Posterior vena cava (tissue), 2 donors: ENCODE measurements at regions not wholly inside any gene's neighbourhood (a gene's known extent, or its start where the extent isn't known, plus 50 kb on each side); places are given as distances from the start of the nearest gene placed in this dataset.

Experiments used
- DNase-seq: peaks from one replicate; pipeline ENCODE4 v3.0.0-alpha.2; 2020; ENCODE audit warnings: low spot score
- intact Hi-C, 2 donors: fragments of 100-400 bp; cut with DNase I; formaldehyde crosslinking; loops; one replicate each; pipeline versions ENCODE4 v1.14.1 to v1.14.2; 2022 to 2023
- microRNA-seq, 2 donors: library from miRNA; unstranded; fragments of <30 nt; microRNA quantifications; one replicate each; pipeline ENCODE4 v1.2.0, GENCODE V29; 2020 to 2021; ENCODE audit warnings: borderline microRNAs expressed in 2 of 2
- donor health status: DM: yes; HTN: yes; CAD: no.
- donor health status: DM: yes; HTN: yes; CAD: no.

DNA sequence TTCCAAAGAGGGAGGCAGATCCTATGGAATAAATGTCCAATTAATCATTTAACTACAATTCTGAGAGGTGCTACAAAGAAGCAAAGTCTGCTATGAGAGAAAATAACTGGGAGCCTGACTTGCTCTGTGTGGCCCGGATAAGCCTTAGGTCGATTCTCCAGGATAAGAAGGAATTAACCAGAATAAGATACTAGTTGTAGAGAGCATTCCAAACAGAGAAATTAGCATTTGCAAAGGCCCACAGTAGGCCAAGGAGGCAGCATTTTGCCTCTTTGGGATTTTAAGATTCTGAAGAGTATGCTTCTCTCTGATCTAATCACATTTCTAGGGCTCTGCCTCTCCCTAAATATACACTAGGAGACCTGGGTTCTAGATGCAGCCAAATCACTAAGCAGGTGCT, 113.7 kb downstream of the SNX19 start:
- intact Hi-C loops: no loop called here
- no peak for DNase-seq

DNA sequence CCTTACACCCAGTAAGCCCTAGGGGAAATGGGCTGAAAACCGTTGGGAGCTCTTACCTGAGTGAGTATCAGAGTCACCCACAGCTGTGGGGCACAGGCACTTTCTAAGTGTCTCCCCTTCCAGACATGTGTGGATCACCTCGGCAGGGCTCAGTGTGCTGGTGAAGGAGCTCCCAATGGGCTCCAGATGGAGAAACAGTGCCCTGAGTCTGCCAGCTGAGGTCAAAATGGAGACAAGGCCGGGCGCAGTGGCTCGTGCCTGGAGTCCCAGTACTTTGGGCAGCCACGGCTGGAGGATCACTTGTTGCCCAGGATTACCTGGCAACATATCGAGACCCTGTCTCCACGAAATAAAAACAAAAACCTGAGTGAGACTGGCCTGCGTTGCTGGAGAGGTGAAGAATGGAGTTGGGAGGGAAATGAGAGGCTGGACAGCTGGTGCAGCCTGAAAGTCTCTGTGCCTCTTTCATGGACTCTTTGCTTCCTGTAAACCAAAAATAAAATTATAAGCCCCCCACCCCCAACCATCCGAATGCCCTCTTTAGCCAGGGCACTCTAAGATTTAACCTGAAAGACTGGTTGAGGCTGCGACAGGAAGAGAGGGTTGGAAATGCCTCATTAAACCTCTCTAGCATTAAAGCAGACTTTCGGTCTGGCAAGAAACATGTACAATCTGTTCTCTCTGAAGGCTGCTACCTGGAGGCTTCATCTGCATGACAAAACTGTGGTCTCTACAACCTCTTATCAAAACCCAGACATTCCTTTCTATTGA, 111.8 kb downstream of the SNX19 start:
- no peak for DNase-seq
- intact Hi-C loops: no loop called here

DNA sequence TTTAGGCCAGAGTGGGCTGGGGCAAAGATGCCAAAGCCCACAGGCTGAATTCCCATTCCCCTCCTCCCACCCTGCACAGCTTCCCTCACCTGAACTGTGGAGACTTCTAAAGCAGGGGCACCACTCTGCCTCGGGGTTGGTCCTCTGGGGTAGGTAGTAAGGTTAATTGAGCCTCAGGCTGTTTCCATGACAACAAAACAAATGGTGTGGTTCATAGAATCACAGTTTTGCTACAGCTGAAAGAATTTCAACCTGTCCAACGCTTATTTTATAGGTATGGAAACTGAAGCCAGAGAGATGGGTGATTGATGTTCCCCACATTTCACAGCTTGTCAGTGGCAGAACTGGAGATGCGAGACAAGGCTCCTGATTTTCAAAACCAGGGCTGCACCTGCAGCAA, 109.5 kb downstream of the SNX19 start:
- intact Hi-C loops: no loop called here
- DNase-seq: no peak

DNA sequence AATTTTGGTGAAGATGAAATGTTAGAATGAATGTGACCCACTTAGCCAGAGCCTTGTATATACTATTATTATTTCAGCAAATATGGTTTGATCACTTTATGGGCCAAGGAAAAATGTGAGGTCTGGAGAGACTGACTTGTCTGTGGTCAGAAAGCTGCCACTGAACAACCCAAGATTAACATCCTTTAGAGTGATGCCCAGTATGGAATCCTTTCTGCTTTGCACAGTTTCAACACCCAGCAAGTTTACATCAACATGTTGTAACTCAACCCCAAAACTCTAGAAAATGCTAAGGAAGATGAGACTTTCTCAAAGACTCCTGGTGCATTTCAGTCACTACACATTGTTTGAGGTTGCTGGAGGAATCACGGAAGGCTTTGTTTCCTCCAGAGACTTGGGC, 107.7 kb downstream of the SNX19 start:
- no peak for DNase-seq
- intact Hi-C loops: no loop called here

DNA sequence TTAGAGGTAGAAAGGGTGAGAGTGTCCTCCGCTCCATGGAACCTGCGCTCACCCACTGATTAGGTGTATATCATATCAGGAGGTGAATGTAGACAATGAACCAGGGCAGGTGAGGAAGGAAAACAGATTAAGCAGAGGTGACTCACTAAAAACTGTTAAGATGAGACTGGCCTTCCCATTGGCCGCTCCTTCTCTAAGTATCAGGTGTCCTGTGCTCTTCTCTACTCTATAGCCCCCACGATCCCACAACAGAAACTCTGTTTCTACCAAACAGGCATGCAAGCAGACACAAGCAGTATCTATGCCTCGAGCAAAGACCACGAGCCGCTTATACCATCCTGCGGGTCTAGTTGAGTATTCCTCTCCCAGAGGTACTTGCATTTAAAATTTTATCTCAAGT, 103.1 kb downstream of the SNX19 start:
- intact Hi-C loops: no loop called here
- DNase-seq: no peak

DNA sequence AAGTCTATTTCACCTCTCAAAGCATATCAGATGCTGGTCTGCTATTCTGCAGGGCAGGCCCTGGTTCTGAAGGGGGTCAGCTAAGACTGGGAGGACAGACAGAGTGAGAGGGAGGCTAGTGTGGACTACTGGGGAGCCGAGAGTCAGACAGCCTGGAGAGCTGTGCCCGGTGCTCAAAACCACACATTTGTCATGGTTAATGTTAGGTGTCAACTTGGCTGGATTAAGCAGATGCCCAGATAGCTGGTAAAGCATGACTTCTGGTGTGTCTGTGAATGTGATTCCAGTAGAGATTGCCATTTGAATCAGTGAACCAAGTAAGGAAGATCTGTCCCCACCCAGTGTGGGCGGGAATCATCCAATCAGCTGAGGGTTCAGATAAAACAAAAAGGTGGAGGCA, 102.6 kb downstream of the SNX19 start:
- DNase-seq: no peak
- intact Hi-C loops: no loop called here

DNA sequence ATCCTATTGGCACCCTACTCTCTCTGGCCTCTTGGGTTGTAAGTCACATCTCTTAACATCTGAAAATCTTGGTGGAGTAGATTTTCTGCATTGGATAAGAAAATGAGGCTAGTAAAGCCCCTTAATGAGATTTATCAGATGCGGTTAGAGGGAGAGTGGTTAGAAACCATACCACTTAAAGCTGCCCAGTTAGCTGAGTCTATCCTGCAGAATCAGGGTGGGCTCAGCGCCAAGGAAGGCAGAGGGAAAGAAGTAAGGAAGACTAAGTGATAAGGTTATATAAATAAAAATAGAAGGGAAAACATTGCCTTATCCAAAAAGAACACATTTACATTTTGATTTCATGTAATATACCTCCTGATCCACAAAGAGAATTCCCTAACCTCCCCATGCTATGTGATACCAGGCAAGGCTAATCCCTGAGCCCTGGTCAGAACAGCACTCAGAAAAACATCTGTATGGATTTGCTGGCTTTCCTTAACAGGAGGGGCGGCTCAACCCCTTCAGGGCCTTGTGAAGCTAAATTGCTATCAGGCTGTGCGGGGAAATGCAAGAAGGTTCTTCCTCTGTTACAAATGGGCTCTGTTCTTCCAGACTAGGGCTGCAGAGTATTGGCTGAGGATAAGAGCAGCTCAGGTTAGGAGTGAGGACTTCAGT, 101.7 kb downstream of the SNX19 start:
- DNase-seq: no peak
- intact Hi-C loops: no loop called here

DNA sequence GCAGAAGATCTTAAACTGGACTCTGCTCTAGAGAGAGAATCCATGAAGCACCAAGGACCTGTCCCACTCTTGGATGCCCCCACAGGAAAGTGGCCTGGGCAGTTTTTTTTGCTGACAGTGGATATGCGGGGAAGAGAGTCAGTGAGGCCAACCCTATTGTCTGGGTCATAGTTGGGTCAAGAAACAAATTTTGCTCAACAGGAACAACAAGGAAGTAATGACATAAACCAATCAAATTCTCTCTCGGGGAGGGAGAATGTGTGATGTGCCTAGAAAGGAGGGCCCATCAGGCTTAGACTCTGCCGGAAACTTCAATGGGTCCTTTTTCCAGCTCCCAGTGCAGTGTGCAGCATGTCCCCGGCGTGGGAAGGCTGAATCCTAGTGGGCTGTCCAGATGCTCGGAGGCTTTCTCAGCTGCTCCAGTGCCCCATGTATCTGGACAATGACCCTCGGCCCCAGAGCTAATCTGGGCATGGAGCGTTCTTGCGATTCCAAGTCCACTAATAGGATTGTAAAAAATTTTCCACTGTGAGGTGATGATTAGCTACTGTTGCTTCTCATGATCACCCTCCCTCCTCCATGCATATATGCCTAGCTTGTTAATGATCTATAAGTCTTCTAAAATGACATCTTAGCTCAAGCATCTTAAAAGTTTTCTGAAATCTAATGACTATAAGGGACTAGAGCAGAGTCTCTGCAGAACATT, 101.0 kb downstream of the SNX19 start:
- intact Hi-C loops: no loop called here
- DNase-seq: no peak

DNA sequence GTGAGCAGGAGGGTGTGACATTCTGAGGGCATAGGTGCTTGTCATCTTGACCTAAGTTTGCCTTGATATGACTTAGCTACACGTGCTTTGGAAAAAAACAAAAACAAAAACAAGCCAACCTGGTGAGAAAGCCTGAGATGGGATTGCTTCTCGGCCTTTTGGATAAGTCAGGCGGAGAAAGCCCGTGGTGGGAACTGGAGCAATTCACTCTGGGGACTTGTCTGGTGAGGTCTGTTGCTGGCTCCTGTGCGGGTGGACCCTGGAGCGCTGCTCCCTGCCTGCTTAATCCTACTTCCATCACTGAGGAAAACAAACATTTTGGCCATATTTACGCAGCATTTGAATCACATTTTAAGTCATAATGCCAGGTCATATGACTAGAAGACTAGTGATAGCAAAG, 100.3 kb downstream of the SNX19 start:
- no peak for DNase-seq
- intact Hi-C loops: no loop called here

DNA sequence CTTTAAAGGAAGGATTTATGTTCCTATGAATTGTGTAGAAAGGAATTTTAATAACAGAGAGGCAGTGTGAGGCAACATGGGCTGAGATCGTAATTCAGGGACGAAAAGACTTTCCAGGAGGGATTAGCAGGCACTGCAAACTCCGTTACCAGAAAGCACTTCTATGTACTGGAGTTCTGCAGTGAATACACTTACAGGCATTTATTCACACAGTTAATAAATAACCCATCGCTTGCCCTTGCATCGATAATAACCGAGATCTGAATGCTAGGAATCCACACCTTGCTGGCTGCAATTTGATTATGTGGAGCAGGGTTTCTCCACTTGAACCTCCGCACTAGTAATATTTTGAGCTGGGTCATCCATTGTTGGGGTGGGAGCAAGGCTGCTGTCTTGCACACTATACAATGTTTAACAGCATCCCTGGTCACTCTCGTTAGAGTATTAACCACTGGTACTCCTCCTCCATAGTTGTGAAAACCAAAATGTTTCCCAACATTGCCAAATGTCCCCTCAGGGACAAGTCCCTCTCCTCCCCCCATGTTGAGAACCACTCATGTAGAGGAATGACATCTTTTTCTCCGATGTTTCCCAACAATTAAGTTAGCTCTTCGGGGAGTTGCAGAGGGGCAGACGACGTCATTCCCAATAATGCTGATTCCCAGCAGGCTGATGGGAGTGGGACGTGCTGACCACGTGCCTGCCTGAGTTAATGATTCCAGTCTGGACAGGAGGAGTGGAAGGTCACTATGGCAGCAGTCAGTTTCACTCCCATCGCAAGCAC, 99.5 kb downstream of the SNX19 start:
- intact Hi-C loops: no loop called here
- DNase-seq: no peak

DNA sequence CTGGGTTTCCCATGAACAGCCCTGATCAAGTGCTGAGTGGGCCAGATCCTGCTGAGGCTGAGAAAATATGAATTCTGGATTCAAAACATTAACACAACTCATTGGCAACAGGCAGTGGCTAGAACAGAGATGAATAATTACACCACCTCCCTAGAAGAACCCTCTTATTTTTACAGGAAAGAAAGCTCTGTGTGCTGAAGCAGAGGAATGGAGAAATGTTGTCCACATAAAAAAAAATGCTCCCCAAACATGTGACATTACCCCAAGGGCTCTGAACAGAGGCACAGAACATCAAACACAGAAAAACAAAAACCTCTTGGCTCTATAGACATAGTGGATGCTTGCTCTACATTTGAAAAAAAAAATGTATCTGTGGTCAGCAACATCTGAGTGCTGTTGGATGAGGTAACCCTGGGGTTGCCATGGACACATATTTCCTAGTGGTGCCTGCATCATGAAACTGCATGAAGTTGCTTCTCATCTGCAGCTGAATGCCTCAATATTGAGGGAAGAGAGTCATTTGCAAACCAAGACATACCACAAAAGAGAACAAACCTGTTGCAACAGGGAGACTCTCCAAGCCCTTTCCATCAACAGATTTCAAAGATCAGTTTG, 98.8 kb downstream of the SNX19 start:
- intact Hi-C loops: no loop called here
- no peak for DNase-seq

DNA sequence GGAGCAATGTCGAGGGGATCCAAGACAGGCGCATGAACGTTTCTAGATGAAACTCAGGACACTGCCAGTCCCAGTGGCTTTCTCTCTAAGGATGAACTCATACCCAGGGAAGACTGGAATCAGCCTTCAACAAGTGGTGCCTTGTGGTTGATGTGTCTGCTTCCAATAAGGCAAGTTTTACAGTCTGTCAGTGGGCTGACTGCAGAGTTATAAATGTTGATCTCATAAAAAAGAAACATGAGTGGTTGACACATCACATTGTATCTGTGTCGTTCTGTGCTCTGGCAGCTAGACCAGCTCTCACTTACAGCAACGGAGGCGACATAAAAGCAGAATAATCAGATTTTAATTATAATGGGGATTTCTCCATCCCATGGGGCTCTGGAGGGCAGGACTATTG, 96.7 kb downstream of the SNX19 start:
- no peak for DNase-seq
- intact Hi-C loops: no loop called here

Small RNAs in the stretch of these regions (microRNA-seq; reads per million reads assigned to microRNA genes)
- 0 reads per million in 2 donors for gene MIR8052
